Panc1 (cell line): ENCODE measurements at regions not wholly inside any gene's neighbourhood (a gene's known extent, or its start where the extent isn't known, plus 50 kb on each side); places are given as distances from the start of the nearest gene placed in this dataset.

Experiments
- ATAC-seq: fragments of 200-7000 bp; cut with Tn5 transposase; 2 replicates; pipeline ENCODE4 v1.9.1; 2020; ENCODE audit warnings: mild to moderate bottlenecking, moderate library complexity
- BruUV-seq: library from RNA; stranded (reverse); fragments of 400-500 nt; replicated peaks from 2 replicates; lab custom pipeline; 2021; lab: Mats Ljungman, UMichigan
- CTCF ChIA-PET: fragments of 300-600 bp; sonication (Branson Sonifier 250); formaldehyde crosslinking; loops from one replicate; lab custom pipeline; 2022; ENCODE audit warnings: antibody characterized with exemption; lab: Charles Lee
- POLR2A ChIA-PET: fragments of 300-600 bp; sonication (Branson Sonifier 250); formaldehyde crosslinking; loops from one replicate; lab custom pipeline; 2022; ENCODE audit warnings: antibody characterized with exemption; lab: Charles Lee
- DNase-seq: peaks from one replicate; pipeline ENCODE4 v3.0.0-alpha.2; 2010; ENCODE audit warnings: low read depth, low spot score
- H3K27ac ChIP-seq: 2 replicates; pipeline ENCODE4 v1.5.1; 2011; ENCODE audit warnings: mild to moderate bottlenecking, low read length, inconsistent platforms
- H3K27me3 ChIP-seq: fragments of 200-500 bp; sonication (Bioruptor generic); 2 replicates; pipeline ENCODE4 v1.6.0; 2014; ENCODE audit warnings: low read length, inconsistent platforms; ENCODE audit not compliant: control insufficient read depth, insufficient read depth
- H3K36me3 ChIP-seq: fragments of 200-500 bp; sonication (Bioruptor generic); 2 replicates; pipeline ENCODE4 v1.5.1; 2014; ENCODE audit warnings: inconsistent platforms, mild to moderate bottlenecking, low read length, moderate library complexity; ENCODE audit not compliant: control insufficient read depth, insufficient read depth
- H3K4me1 ChIP-seq: 2 replicates; pipeline ENCODE4 v1.5.1; 2011; ENCODE audit warnings: inconsistent platforms, mild to moderate bottlenecking, low read length, moderate library complexity; ENCODE audit not compliant: control insufficient read depth, insufficient read depth
- H3K4me3 ChIP-seq, 2 experiments: 2 replicates each; pipeline ENCODE4 v1.5.1; 2011 to 2012; ENCODE audit warnings: low read depth in 2 of 2, low read length in 2 of 2, mild to moderate bottlenecking in 2 of 2, inconsistent platforms in 1 of 2, moderate library complexity in 1 of 2
- H3K9me3 ChIP-seq: fragments of 200-500 bp; sonication (Bioruptor generic); 2 replicates; pipeline ENCODE4 v1.5.1; 2014; ENCODE audit warnings: low read depth, mild to moderate bottlenecking, inconsistent platforms, low read length, moderate library complexity; ENCODE audit not compliant: control insufficient read depth, insufficient read depth
- POLR2AphosphoS5 ChIP-seq: IDR thresholded peaks from 2 replicates; pipeline ENCODE4 v1.6.1; 2012; ENCODE audit warnings: mild to moderate bottlenecking, low read depth, low read length, moderate library complexity
- SIN3A ChIP-seq: IDR thresholded peaks from 2 replicates; pipeline ENCODE4 v1.6.1; 2012; ENCODE audit warnings: low read depth, mild to moderate bottlenecking, low read length, moderate library complexity, borderline replicate concordance; ENCODE audit not compliant: insufficient read depth
- TCF7L2 ChIP-seq: IDR thresholded peaks from 2 replicates; pipeline ENCODE4 v1.6.1; 2011; ENCODE audit warnings: mild to moderate bottlenecking, low read depth, low read length, inconsistent platforms
- in situ Hi-C: cut with HindIII; loops from 2 replicates; pipeline ENCODE4 v1.10.0; 2016; ENCODE audit warnings: low sequenced_read_pairs, low pct_unique_long_range_greater_than_20kb
- intact Hi-C: fragments of 100-400 bp; cut with micrococcal nuclease; formaldehyde crosslinking; loops from one replicate; pipeline ENCODE4 v1.10.0; 2022; ENCODE audit not compliant: unreplicated experiment
- TF ChIP-seq, protein P1 (sequence below), 2 experiments: IDR thresholded peaks; 2 replicates each; pipeline ENCODE4 v1.6.1; 2011 to 2012; ENCODE audit warnings: low read depth in 2 of 2, control low read depth in 1 of 2, low read length in 1 of 2, mild to moderate bottlenecking in 1 of 2, moderate library complexity in 1 of 2; ENCODE audit not compliant: insufficient read depth in 1 of 2
- TF ChIP-seq, protein P2 (sequence below): fragments of 450-650 bp; IDR thresholded peaks from 2 replicates; pipeline ENCODE4 v1.5.1; 2017; ENCODE audit warnings: mild to moderate bottlenecking

DNA sequence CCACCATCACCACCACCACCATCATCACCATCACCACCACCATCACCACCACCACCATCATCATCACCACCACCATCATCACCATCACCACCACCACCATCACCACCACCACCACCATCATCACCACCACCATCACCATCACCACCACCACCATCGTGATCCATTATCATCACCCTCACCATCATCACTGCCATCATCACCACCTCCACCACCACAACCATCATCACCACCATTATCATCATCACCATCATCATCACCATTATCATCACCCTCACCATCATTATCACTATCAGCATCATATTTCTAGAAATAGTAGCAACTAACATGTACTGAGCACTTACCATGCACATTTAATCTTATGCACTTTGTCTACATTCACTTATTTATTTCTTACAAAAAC lies 94.9 kb downstream of the C16orf95 start:
- no TSS peak for BruUV-seq
- no peak overlapping the region for H3K27ac ChIP-seq
- in situ Hi-C loops = no loop called here
- H3K4me1 ChIP-seq = no peaks in the 10 kb centered on the region
- H3K9me3 ChIP-seq = no peaks in the 10 kb centered on the region
- TF ChIP-seq, protein P1, sequence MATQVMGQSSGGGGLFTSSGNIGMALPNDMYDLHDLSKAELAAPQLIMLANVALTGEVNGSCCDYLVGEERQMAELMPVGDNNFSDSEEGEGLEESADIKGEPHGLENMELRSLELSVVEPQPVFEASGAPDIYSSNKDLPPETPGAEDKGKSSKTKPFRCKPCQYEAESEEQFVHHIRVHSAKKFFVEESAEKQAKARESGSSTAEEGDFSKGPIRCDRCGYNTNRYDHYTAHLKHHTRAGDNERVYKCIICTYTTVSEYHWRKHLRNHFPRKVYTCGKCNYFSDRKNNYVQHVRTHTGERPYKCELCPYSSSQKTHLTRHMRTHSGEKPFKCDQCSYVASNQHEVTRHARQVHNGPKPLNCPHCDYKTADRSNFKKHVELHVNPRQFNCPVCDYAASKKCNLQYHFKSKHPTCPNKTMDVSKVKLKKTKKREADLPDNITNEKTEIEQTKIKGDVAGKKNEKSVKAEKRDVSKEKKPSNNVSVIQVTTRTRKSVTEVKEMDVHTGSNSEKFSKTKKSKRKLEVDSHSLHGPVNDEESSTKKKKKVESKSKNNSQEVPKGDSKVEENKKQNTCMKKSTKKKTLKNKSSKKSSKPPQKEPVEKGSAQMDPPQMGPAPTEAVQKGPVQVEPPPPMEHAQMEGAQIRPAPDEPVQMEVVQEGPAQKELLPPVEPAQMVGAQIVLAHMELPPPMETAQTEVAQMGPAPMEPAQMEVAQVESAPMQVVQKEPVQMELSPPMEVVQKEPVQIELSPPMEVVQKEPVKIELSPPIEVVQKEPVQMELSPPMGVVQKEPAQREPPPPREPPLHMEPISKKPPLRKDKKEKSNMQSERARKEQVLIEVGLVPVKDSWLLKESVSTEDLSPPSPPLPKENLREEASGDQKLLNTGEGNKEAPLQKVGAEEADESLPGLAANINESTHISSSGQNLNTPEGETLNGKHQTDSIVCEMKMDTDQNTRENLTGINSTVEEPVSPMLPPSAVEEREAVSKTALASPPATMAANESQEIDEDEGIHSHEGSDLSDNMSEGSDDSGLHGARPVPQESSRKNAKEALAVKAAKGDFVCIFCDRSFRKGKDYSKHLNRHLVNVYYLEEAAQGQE (IDR thresholded peaks at IDR 0.05; ENCODE audit: insufficient read depth in 1 of 2, low read depth in 2 of 2, low read length in 1 of 2) = no peak
- TF ChIP-seq POLR2AphosphoS5 (no peak), TCF7L2 (no peak), SIN3A (no peak)
- TF ChIP-seq, protein P2, sequence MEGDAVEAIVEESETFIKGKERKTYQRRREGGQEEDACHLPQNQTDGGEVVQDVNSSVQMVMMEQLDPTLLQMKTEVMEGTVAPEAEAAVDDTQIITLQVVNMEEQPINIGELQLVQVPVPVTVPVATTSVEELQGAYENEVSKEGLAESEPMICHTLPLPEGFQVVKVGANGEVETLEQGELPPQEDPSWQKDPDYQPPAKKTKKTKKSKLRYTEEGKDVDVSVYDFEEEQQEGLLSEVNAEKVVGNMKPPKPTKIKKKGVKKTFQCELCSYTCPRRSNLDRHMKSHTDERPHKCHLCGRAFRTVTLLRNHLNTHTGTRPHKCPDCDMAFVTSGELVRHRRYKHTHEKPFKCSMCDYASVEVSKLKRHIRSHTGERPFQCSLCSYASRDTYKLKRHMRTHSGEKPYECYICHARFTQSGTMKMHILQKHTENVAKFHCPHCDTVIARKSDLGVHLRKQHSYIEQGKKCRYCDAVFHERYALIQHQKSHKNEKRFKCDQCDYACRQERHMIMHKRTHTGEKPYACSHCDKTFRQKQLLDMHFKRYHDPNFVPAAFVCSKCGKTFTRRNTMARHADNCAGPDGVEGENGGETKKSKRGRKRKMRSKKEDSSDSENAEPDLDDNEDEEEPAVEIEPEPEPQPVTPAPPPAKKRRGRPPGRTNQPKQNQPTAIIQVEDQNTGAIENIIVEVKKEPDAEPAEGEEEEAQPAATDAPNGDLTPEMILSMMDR = no peak
- ATAC-seq (no peak), DNase-seq (no peak)
- intact Hi-C loops = no loop called here
- ChIA-PET POLR2A (no interaction called here), CTCF (no interaction called here)
- no peak overlapping the region for H3K4me3 ChIP-seq
- H3K27me3 ChIP-seq = no peaks in the 10 kb centered on the region
- no peaks in the 10 kb centered on the region for H3K36me3 ChIP-seq

DNA sequence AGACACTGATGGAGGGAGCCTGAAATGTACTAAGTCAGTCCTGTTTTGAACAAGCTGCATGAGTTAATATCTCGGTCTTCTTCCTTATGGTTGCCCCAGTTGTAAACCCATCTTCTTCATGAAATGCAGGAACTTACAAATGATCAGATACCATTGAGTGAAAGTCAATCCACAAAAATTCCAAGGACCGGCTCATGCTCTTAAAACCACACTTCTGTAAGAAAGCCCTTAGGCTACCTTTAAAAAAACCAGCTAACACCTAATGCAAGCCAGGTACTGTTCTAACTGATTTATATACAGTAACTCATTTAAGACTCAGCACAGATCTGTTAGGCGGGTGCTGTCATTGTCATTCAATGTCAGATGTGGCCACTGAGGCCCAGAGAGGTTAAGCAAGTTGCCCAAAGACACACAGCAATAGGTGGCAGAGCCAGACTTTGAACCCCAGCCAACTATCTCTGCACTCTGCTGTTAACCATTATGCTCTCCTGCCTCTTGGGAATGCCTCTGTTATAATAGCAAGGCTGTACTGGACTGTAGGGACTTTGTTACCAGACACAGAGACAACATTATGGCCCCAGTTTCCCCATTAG lies 93.4 kb downstream of the C16orf95 start:
- Histone ChIP-seq H3K4me3 (no peak overlapping the region), H3K9me3 (no peaks in the 10 kb centered on the region), H3K36me3 (no peaks in the 10 kb centered on the region), H3K4me1 (no peaks in the 10 kb centered on the region), H3K27ac (no peak overlapping the region), H3K27me3 (no peaks in the 10 kb centered on the region)
- no peak for TF ChIP-seq TCF7L2
- TF ChIP-seq, protein P1 (IDR thresholded peaks at IDR 0.05; ENCODE audit: insufficient read depth in 1 of 2, low read depth in 2 of 2, low read length in 1 of 2) = no peak
- no peak for TF ChIP-seq POLR2AphosphoS5
- no peak for TF ChIP-seq SIN3A
- TF ChIP-seq, protein P2 = no peak
- ATAC-seq (no peak), DNase-seq (no peak)
- ChIA-PET CTCF (no interaction called here), POLR2A (no interaction called here)
- in situ Hi-C loops = no loop called here
- BruUV-seq = no TSS peak
- intact Hi-C loops = no loop called here
